ENCODE measurements at regions not wholly inside any gene's neighbourhood (a gene's known extent, or its start where the extent isn't known, plus 50 kb on each side); places are given as distances from the start of the nearest gene placed in this dataset.

- intact Hi-C loops (cut with DNase I; ENCODE audit: low total_unique reads), result no loop called here
- DNase-seq, result no peak
- H3K4me3 ChIP-seq, result no peak overlapping the region
- H3K4me1 ChIP-seq, result no peaks in the 10 kb centered on the region
- no peaks in the 10 kb centered on the region for H3K9me3 ChIP-seq
- H3K27me3 ChIP-seq, result peaks cover 0 to 18% of the 10 kb centered on the region in 2 donors
- H3K27ac ChIP-seq, result no peak overlapping the region
- no peaks in the 10 kb centered on the region for H3K36me3 ChIP-seq
- TF ChIP-seq CTCF (IDR thresholded peaks at IDR 0.05), result no peak
Observed at GRCh38 chr10:22481687-22482539, 136.6 kb downstream of the SPAG6 start.

- Histone ChIP-seq H3K9me3 (no peaks in the 10 kb centered on the region), H3K27me3 (peaks cover 0 to 6% of the 10 kb centered on the region in 2 donors), H3K27ac (no peak overlapping the region), H3K4me3 (no peak overlapping the region), H3K4me1 (no peaks in the 10 kb centered on the region), H3K36me3 (no peaks in the 10 kb centered on the region)
- intact Hi-C loops (cut with DNase I; ENCODE audit: low total_unique reads), result no loop called here
- no peak for DNase-seq
- TF ChIP-seq CTCF (IDR thresholded peaks at IDR 0.05), result no peak
Observed at GRCh38 chr10:22483132-22483531, 137.8 kb downstream of the SPAG6 start.

All from tibial artery (tissue), 4 donors.